RPMI8226 (cell line): ENCODE measurements at regions not wholly inside any gene's neighbourhood (a gene's known extent, or its start where the extent isn't known, plus 50 kb on each side); places are given as distances from the start of the nearest gene placed in this dataset.
"Not testable (repeated sequence)": the region's sequence is repeated elsewhere in the genome, so short reads cannot be mapped to it uniquely, and the experiment has no call there.

Experiments
- DNase-seq: peaks from one replicate; pipeline ENCODE4 v3.0.0-alpha.2; 2015

DNA sequence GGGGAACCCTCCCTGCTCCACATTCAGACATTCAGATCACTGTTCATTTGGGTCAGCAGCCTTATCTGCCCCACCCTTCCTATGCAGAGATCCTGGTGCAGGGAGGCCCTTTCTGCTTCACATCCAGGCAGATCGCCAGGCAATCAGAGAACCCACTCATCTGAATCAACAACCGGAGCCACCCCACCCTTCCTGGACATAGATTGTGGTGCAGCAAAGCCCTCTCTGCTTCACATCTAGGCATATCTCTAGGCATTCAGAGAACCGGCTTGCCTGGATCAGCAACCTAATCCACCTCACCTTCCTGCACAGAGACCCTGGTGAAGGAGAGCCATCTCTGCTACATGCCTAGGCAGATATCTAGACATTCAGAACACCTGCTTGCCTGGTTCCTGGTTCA lies 184.5 kb upstream of the CNTNAP5 start:
- DNase-seq, result no peak

DNA sequence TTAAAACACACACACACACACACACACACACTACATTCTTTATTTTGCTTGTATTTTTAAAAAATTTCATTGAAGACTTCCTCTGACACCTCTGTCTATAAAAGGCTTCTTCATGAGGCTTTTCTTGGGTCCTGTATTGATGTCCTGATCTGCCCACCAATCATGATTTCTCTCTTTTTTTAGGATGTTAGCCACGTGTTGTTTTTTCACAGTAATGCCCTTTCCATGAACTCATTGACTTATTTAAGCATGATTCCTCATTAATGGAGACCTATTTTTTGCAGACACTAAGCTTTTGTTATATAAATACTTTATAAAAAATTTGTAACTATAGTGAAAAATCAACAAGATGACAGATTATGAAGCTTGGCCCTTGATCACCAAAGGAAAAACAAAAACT lies 173.8 kb upstream of the CNTNAP5 start:
- DNase-seq, result no peak

DNA sequence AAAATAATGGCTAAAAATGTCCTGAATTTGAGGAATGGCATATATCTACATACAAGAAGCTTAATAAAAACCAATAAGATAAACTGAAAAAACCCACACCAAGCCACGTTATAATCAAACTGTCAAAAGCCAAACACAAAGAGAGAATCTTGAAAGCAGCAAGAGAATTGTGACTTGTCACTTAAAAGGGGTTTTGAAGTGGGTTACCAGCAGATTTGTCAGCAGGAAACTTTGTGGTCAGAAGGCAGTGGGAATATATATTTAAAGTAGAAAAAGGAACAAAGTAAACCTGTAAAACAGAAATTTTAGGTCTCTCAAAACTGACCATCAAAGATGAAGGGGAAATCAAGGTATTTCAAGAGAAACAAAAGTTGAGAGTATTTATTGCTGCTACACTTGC lies 171.9 kb upstream of the CNTNAP5 start:
- DNase-seq, result no peak

DNA sequence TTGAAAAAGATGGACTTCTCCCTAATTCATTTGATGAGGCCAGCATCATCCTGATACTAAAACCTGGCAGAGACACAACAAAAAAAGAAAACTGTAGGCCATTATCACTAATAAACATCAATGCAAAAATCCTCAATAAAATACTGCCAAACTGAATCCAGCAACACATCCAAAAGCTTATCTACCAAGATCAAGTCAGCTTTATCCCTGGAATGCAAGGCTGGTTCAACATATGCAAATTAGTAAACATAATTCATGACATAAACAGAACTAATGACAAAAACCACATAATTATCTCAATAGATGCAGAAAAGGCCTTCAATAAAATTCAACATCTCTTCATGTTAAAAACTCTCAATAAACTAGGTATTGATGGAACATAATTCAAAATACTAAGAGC lies 166.1 kb upstream of the CNTNAP5 start:
- DNase-seq, result not testable (repeated sequence)

DNA sequence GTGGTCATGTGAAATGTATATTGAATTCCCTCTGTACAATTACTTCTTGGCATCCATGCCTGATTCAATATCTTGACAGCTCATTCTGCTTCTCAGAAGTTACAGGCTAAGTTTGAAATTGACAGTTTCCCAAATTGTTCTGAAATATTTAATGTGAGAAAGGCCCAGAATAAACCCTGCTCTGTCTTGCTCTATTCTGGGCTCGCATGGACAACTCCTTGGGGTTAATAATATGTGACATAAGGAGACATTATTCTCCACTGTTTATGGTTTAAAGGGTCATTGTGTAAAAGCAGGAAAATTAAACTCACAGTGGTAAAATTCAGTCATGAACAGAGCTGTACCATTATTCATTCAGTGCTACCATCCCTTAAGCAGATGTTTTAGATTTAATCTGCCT lies 160.7 kb upstream of the CNTNAP5 start:
- no peak for DNase-seq

DNA sequence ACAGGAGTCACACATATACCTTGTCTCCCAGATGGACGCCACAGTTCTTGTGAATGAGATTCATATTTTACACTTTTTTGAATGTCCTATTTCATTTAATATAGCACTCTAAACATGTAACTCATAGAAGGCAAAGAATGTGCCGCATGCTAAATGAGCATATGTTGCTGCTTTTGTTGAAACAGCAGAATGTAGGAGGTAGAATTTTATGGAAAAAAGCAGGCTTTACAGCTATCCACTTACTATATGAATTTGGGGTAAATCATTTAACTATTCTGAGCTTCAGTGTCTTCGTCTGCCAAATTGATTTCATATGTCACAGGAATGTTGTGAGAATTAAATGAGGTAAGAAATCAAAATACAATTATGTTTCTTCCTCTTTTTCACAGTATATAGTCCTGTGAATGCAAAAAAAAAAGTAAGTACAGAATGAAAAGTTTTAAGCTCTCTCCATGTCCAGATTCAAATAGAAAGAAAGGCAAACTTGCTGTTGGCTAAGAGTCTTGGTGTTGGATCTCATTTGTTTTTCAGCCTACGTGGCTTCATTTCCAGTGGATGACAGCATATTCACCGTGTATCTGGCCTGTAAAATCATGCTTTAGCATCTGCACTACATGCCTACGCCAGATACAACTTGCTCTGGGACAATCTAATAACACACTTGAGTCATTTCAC lies 154.7 kb upstream of the CNTNAP5 start:
- DNase-seq, result no peak

DNA sequence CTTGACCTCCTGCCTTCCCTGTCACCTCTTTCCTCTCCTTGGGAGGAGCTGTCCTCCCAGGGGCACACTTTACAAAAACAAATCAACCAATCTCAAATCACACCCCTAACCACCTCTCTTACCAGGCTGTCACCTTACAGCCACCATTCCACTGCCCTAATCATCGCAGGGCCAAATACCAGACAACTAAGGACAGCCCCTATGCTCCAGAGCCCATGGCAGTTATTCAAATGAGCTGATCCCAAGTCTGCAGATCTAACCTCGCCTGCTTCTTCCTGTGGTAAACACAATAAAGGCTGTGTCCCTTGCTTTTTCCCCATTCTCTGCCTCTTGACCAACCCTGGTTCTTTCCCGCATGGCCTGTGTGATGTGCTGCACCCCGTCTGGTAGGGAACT lies 154.2 kb upstream of the CNTNAP5 start:
- DNase-seq, result no peak

DNA sequence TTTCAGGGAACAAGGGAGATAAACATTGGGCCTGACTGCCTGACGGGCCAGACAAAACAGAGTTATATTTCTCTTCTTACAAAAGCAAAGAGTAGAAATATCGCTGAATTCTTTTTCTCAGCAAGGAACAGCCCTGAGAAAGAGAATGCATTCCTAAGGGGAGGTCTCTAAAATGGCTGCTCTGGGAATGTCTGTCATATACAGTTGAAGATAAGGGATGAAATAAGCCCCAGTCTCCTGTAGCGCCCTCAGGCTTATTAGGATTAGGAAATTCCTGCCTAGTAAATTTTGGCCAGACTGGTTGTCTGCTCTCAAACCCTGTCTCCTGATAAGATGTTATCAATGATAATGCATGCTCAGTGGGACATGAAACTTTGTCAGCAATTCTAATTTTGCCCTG lies 134.9 kb upstream of the CNTNAP5 start:
- no peak for DNase-seq

DNA sequence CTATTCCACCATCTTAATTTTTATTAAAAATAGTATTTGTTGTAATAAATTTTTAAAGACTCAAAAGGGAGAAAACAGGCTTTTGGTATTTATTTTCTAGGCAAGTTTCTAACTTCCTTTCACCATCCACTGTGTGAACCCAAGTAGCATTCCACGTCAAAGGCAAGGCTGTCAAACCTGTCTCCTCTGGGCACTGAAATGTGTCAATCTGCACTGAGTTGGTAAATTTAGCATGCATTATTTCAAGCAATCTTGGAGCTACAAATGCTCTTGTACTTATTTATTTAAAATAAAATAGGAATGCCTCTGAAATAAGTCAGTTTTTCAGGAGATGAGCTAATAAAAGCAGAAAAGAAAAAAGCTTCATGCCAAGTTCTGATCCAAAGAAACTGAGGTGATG lies 130.9 kb upstream of the CNTNAP5 start:
- no peak for DNase-seq

DNA sequence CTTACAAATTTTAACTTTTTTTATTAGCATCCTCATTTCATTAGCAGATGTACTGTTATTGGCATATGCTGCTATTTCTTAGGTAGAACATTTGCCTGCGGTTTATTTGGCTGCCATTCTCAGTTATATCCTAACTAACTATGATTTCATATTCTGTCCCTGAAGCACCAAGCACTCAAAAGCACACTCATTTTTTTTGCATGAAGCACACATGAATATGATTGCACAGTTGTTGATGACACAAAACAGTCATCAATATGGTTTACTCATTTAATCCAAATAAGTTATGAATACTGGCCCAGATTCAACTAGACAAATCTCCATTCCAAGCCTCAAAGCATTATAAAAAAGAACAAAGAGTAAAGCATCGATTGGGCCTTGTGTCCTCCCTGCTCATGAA lies 129.4 kb upstream of the CNTNAP5 start:
- no peak for DNase-seq

DNA sequence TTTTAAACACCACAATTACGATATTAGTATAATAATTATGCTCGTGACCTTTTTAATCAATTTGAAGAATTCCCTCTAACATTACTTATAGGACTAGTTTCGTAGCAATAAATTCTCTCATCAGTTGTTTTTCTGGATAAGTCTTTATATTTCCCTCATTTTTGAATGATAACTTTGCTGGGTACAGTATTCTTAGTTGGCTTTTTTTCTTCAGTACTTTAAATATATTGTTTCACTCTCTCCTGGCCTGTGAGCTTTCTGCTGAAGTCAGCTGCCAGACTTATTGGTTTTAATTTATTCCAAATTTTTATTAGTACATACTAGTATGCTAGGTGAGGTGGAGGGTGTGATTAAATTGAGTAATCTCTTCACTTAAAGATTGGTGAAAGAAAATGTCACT lies 123.8 kb upstream of the CNTNAP5 start:
- DNase-seq, result no peak

DNA sequence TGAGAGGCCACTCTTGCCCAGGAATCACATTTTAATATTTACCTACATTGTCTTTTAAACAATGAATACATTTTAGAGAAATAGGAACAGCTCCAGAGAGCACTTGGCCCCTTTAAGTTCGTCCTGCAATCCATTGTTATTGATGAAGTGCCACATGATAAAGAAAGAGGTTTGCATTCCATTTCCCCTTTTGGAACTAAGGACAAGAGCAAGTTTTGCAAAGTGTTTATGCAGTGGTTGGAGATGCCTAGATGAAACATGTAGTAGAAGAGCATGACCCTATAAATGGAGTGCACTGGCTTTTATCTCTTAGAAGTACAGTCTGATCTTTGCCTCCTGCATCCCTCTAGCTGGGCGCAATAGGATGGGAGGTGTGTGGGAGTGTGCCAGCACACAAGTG lies 118.7 kb upstream of the CNTNAP5 start:
- DNase-seq, result no peak

DNA sequence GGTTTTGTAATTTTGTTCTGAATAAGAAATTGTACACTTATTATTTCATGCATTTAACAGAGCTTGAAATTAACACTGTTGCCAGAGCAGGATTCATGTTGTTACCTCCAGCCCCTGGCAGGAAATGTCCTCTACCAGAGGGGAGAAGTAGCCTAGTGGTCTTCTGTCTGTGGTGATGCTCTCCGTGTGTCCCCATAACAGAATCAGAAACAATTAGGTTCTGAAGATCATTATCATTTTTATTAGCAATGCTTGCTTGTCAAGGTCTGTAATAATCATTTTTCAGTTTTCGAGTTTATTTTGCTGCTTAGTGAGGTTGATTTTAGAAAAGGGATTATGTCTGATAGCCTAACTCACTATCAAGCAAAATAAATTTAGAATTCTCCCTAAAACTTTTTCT lies 116.6 kb upstream of the CNTNAP5 start:
- DNase-seq, result no peak

DNA sequence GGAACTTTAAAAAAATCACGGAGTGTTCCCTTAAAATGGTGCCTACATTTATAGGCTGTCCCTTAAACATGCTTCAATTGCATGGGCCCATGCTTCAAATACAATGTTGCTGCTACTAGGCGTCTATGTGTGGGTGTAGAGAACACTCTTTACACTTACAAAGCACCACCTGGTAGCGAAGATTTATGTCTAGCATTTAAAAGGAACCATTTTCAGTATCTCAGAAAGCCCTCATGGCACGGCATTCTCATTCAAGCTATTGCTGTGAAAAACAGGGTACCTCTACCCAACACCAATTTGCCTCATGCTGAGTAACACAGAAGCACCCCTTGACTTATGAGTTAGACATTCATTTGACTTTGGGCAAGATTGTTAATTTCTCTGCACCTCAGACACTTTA lies 112.9 kb upstream of the CNTNAP5 start:
- DNase-seq, result no peak

DNA sequence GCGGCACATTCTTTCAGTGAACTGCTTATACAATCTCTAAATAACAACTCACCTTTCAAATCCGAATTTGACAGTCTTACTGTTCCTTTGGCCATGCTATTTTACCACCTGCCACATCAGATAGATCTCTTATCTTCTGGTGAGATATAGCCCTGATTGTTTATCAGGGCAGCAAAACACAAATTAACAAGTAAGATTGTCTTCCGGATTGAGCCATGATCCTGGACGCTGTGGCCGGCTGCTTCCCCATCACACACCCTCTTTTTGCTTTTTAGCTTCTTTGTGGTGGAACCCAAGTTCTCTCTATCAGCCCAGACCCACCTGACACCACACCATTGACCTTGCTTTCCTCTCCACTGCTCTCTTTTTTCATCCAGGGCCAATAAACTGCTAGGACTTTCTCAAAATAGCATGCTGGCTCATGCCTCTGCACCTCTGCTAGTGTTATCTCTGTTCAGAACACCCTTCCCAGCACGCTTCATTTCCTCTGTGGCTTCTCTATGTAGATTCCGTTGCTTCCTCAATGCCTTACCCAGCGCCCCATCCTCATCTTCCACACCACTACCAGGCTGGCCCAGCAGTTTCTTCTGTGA lies 111.8 kb upstream of the CNTNAP5 start:
- no peak for DNase-seq

DNA sequence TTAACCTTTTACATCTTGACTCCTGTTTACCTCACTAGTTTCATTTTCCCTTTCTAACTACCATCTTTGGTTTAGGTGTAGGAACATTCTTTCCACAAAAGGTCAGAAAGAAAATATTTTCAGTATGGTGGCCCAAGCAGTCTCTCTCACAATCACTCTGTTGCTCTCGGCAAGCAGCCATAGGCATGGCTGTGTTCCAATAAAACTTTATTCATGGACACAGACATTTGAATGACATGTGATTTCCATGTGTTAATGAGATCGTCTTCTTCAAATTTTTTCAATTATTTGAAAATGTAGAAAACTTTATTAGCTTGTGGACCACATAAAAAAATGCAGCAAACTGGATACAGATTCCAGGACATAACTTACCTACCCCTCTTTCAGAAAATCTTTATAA lies 109.7 kb upstream of the CNTNAP5 start:
- no peak for DNase-seq

DNA sequence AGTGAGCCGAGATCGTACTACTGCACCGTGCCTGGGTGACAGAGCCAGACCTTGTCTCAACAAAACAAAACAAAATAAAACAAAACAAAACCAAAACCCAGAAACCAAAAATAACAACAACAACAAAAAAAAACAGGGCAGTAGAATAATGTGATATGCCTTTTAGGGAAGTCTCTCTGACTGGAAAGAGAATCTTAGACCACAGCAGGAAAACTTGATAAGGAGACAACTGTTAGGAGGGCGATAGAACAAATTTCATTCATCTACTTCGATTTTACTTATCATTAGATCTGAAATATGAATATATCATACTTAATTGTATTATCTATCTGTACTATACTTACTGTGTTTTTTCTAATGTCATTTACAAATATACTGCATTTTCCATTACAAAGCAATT lies 109.0 kb upstream of the CNTNAP5 start:
- no peak for DNase-seq

DNA sequence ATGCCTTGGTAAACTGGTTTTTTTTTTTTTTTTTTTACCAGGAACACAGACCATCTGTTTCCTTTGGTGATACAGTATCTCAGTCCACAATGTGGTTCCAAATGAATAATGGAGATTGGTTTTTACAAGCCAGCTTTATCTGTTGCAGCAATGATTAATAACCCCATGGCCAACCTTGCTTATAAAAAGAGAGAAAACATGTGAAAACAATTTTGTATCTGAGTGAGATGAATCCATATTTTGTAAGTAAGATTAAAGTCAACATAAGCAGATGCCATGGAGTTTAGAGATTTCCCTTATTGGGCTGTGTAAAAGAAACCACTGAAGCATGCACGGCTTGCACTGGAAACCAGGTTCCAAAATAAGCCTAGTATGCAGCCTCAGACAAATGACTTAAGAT lies 108.6 kb upstream of the CNTNAP5 start:
- no peak for DNase-seq

DNA sequence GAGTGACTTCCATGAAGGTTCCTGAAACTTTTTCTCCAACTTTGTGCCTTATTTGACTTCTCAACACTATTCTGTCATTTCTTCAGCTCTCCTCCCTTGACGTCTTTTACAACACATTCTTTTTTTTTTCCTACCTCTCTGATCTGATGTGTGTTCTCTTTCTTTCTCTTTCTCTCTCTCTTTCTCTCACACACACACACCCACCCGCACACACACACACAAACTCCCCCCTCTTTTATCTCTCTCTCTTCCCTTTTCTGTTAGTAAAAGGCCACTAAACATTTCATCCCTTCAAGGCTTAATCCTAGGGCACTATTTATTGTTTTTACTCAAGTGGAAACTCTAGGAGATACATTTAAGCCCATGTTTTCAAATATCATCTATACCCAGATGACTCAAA lies 107.8 kb upstream of the CNTNAP5 start:
- DNase-seq, result no peak

DNA sequence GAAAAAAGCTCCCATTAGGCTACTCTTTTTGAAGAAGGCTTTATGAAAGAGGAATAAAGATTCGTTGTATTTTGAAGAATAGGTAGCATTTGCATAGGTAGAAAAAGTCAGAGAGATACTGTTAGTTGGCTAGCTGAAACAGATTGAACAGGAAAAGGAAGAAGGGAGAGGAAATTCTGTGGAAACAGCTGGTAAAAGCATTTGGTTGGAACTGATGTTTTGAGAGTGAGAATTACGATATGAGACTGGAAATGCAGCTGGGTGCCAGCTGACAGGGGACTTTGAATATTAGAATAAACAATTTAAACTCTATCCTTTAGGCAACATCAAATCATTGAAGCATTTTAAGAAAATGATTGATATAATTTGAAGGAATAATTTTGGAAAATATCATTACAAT lies 96.7 kb upstream of the CNTNAP5 start:
- no peak for DNase-seq

DNA sequence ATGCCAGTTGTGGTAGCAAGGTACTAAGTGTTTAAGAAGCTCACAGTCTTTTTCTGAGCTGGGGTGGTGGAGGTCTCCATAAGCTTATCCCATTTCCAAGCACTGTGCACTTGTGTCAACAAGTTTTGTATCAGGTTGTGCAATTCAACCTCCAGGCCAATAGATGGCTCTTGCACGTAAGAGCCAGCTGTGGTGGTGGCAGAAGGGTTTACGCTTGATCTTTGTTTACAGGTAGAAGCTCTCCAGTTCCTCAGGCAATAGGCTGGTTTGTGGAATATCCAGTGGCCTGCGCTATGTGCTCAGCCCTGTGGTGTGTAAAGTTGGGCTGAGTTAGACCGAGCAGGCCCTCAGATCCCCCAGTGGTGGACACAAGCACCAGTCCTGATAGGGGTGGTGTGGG lies 89.7 kb upstream of the CNTNAP5 start:
- no peak for DNase-seq

DNA sequence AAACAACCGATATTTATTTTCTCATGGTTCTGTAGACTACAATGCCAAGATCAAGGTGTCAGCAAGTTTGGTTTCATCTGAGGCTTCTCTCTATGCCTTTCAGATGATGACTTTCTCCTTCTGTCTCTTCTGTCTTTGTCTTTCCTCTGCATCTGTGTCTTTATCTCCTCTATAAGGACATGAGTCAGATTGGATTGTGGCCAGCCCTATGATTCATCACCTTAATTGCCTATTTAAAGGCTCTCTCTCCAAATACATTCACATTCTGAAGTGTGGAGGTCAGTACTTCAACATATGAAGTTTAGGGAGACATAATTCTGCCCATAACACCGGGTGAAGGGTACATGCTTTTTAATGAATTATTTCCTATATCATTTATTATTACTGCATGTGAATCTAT lies 71.2 kb upstream of the CNTNAP5 start:
- DNase-seq, result no peak

DNA sequence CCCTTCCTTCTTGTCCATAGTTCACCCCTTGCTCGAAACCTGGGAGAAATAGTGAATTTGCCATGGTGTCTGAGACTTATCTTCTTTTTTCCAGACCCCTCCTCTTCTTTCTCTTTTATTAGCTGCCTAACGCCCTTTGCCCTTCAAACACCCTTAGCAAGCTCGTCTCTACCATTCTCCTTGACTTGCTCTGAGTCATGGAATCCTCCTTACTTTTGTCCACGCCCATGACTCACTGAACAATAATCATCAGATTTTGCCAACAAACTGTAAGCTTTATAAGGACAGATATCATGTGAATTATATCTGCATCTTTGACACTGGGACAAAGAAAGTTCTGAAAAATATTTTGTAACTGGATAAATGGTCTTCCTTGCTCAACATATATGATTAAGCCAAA lies 67.1 kb upstream of the CNTNAP5 start:
- no peak for DNase-seq

DNA sequence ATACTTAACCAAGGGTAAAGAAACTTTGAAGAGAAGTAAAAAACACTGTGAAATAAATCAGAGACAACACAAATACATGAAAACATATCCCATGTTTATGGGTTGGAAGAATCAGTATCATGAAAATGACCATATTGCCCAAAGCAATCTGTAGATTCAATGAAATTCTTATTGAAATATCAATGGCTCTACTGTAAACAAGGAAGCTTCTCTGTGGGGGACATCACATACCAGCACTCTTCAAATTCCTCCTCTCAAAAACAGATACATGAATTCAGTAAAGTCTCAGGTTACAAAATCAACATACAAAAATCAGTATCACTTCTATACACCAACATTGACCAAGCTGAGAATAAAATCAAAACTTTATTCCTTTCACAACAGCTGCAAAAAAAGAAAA lies 63.5 kb upstream of the CNTNAP5 start:
- no peak for DNase-seq

DNA sequence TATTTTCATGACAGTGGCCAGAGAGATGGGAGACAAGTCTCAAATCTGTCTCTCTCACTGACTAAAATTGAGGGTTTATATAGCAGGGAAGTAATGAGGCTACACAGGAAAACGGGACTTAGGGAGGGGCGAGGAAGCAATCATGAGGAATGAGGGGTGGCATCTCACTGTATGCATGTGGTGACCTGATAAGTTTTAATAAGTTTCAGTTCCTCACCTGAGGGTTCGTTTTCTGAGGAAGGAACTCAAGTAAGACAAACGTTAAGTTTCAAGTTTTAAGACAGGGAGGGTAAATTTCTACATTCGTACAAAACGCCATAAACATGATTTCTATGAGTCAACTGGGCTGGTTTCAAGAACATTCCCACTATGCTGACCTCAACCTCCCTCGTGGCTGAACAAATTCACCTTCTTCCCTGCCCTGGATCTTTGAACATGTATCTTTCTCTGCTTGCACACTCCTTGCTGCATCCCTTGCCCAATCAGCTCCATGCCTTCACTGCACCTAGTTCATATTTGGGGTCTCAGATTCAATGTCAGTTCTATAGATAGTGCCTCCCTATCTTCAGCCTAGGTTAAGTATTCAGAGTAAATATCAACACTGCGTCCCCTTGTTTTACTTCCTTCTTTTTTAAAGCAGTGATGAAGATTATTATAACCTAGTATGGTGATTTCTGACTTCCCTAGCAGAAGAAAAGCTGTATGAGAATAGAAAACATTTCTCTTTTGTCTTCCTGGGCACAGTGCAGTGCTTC lies 53.3 kb upstream of the CNTNAP5 start:
- no peak for DNase-seq
